A549 (cell line): ENCODE measurements at regions not wholly inside any gene's neighbourhood (a gene's known extent, or its start where the extent isn't known, plus 50 kb on each side); places are given as distances from the start of the nearest gene placed in this dataset.
A peak's percentile ranks its signal among the peaks of the same experiment; 100 is the strongest.

Source experiments
- ATAC-seq, 2 experiments: fragments of 200-7000 bp in 1 of 2; fragments of >200 bp in 1 of 2; cut with Nextera tagmentation in 1 of 2; cut with Tn5 transposase in 1 of 2; 3 replicates each; pipeline versions ENCODE4 v1.8.0 to v1.9.1; 2018 to 2020; ENCODE audit warnings: mild to moderate bottlenecking in 1 of 2, moderate library complexity in 1 of 2
- CTCF ChIA-PET: fragments of 300-600 bp; sonication (Branson Sonifier 250); formaldehyde crosslinking; extraction: SDS; loops from one replicate; lab custom pipeline; 2021; ENCODE audit warnings: antibody characterized with exemption, inconsistent platforms; lab: Yijun Ruan, JAX
- POLR2A ChIA-PET: fragments of 350-600 bp; formaldehyde crosslinking; extraction: SDS; loops from one replicate; lab custom pipeline; 2021; ENCODE audit warnings: antibody characterized with exemption, inconsistent platforms; lab: Yijun Ruan, JAX
- DNase-seq, 2 experiments: peaks; one replicate each; pipeline versions ENCODE4 v3.0.0 to v3.0.0-alpha.2; 2011 to 2016; ENCODE audit warnings: low read depth in 1 of 2, low spot score in 1 of 2
- FAIRE-seq: peaks from 2 replicates; lab custom pipeline; 2011; peaks lifted over from hg19 to GRCh38; lab: Jason Lieb, UNC
- H3K27ac ChIP-seq, 2 experiments: fragments of >200 bp; sonication (Bioruptor Twin); formaldehyde crosslinking; 3 replicates each; pipeline ENCODE4 v1.5.1; 2016 to 2017
- H3K4me1 ChIP-seq: fragments of >200 bp; sonication (Bioruptor Twin); formaldehyde crosslinking; 3 replicates; pipeline ENCODE4 v1.6.1; 2016
- H3K4me2 ChIP-seq: fragments of >200 bp; sonication (Bioruptor Twin); formaldehyde crosslinking; 3 replicates; pipeline ENCODE4 v1.6.1; 2016
- H3K4me3 ChIP-seq: fragments of >200 bp; sonication (Bioruptor Twin); formaldehyde crosslinking; 3 replicates; pipeline ENCODE4 v1.5.1; 2016
- H3K9me3 ChIP-seq: fragments of >200 bp; sonication (Bioruptor Twin); formaldehyde crosslinking; 3 replicates; pipeline ENCODE4 v1.6.1; 2016
- BHLHE40 ChIP-seq: IDR thresholded peaks from 2 replicates; pipeline ENCODE4 v1.6.1; 2012; ENCODE audit warnings: low read depth, low read length, inconsistent platforms
- CBX2 ChIP-seq: fragments of 200-600 bp; sonication (generic); IDR thresholded peaks from 2 replicates; pipeline ENCODE4 v1.6.1; 2016; ENCODE audit warnings: low read depth, mild to moderate bottlenecking, borderline replicate concordance
- CBX8 ChIP-seq: fragments of 200-600 bp; sonication (generic); IDR thresholded peaks from 2 replicates; pipeline ENCODE4 v1.6.1; 2016
- ESRRA ChIP-seq: fragments of 150-350 bp; IDR thresholded peaks from 2 replicates; pipeline ENCODE4 v1.6.1; 2014; ENCODE audit warnings: mild to moderate bottlenecking, low read length, borderline replicate concordance
- FOSB ChIP-seq: fragments of 250-450 bp; sonication (Bioruptor Pico); IDR thresholded peaks from 2 replicates; pipeline ENCODE4 v1.5.0; 2020; ENCODE audit warnings: mild to moderate bottlenecking, moderate library complexity
- FOSL2 ChIP-seq, 2 experiments: fragments of 450-650 bp in 1 of 2; fragments of >200 bp in 1 of 2; sonication (Bioruptor Twin) in 1 of 2; formaldehyde crosslinking; IDR thresholded peaks; 2 replicates each; pipeline versions ENCODE4 v1.5.0 to v1.6.1; 2016 to 2020; ENCODE audit warnings: mild to moderate bottlenecking in 1 of 2, moderate library complexity in 1 of 2
- HOXB13 ChIP-seq: fragments of 250-450 bp; sonication (Bioruptor Pico); IDR thresholded peaks from 2 replicates; pipeline ENCODE4 v1.5.0; 2020; ENCODE audit warnings: low read depth, mild to moderate bottlenecking, moderate library complexity
- JUN ChIP-seq, 2 experiments: fragments of >200 bp; sonication (Bioruptor Twin); formaldehyde crosslinking; IDR thresholded peaks; 2 replicates in 1 of 2; 3 replicates in 1 of 2; pipeline ENCODE4 v1.6.1; 2016 to 2017
- MAZ ChIP-seq: fragments of 150-350 bp; IDR thresholded peaks from 2 replicates; pipeline ENCODE4 v1.6.1; 2014; ENCODE audit warnings: antibody characterized with exemption, low read depth, low read length, borderline replicate concordance
- MYC ChIP-seq: IDR thresholded peaks from 2 replicates; pipeline ENCODE4 v1.6.1; 2012; ENCODE audit warnings: mild to moderate bottlenecking, inconsistent platforms, low read length, improper control_type of control experiment, borderline replicate concordance
- PHF8 ChIP-seq: fragments of 200-600 bp; sonication (generic); IDR thresholded peaks from 2 replicates; pipeline ENCODE4 v1.6.1; 2016; ENCODE audit warnings: low read depth, mild to moderate bottlenecking, antibody characterized with exemption, moderate library complexity, borderline replicate concordance
- POLR2AphosphoS2 ChIP-seq: conservative IDR thresholded peaks from 2 replicates; pipeline ENCODE4 v1.6.1; 2012; ENCODE audit warnings: low read length, improper control_type of control experiment, inconsistent platforms
- RAD21 ChIP-seq, 2 experiments: fragments of >200 bp in 1 of 2; sonication (Bioruptor Twin) in 1 of 2; formaldehyde crosslinking in 1 of 2; IDR thresholded peaks in 1 of 2; conservative IDR thresholded peaks in 1 of 2; 2 replicates in 1 of 2; 3 replicates in 1 of 2; pipeline ENCODE4 v1.6.1; 2012 to 2018; ENCODE audit warnings: inconsistent platforms in 1 of 2
- RARB ChIP-seq: fragments of 250-450 bp; sonication (Bioruptor Pico); IDR thresholded peaks from 2 replicates; pipeline ENCODE4 v1.8.0; 2021; ENCODE audit warnings: mild to moderate bottlenecking, moderate library complexity
- ZFP36 ChIP-seq: fragments of 450-650 bp; IDR thresholded peaks from 2 replicates; pipeline ENCODE4 v1.6.1; 2014; ENCODE audit warnings: borderline replicate concordance; ENCODE audit not compliant: partially characterized antibody
- ZNF302 ChIP-seq: fragments of 250-450 bp; sonication (Bioruptor Pico); IDR thresholded peaks from 2 replicates; pipeline ENCODE4 v1.9.0; 2021; ENCODE audit warnings: inconsistent platforms, mild to moderate bottlenecking, moderate library complexity
- WGBS: methylation state at CpG from one replicate; pipeline ENCODE4 v1.1.6; 2017; ENCODE audit errors: missing lambda C conversion rate; 5-methylcytosine and 5-hydroxymethylcytosine counted together
- TF ChIP-seq, protein P1 (sequence below): fragments of >200 bp; sonication (Bioruptor Twin); formaldehyde crosslinking; IDR thresholded peaks from 3 replicates; pipeline ENCODE4 v1.5.1; 2016
- TF ChIP-seq, protein P2 (sequence below): IDR thresholded peaks from 2 replicates; pipeline ENCODE4 v1.6.1; 2012
- TF ChIP-seq, protein P3 (sequence below): fragments of 450-650 bp; IDR thresholded peaks from 2 replicates; pipeline ENCODE4 v1.6.1; 2014; ENCODE audit warnings: antibody characterized with exemption
- TF ChIP-seq, protein P4 (sequence below): fragments of 250-450 bp; sonication (Bioruptor Pico); IDR thresholded peaks from 2 replicates; pipeline ENCODE4 v1.5.0; 2021; ENCODE audit warnings: mild to moderate bottlenecking, moderate library complexity, borderline replicate concordance
- TF ChIP-seq, protein P5 (sequence below): IDR thresholded peaks from 2 replicates; pipeline ENCODE4 v1.6.1; 2012
- TF ChIP-seq, protein P6 (sequence below): fragments of 150-350 bp; IDR thresholded peaks from 2 replicates; pipeline ENCODE4 v1.6.1; 2014; ENCODE audit warnings: low read depth, mild to moderate bottlenecking, low read length
- TF ChIP-seq, protein P7 (sequence below): fragments of >200 bp; sonication (Bioruptor Twin); formaldehyde crosslinking; IDR thresholded peaks from 3 replicates; pipeline ENCODE4 v1.6.1; 2016

DNA sequence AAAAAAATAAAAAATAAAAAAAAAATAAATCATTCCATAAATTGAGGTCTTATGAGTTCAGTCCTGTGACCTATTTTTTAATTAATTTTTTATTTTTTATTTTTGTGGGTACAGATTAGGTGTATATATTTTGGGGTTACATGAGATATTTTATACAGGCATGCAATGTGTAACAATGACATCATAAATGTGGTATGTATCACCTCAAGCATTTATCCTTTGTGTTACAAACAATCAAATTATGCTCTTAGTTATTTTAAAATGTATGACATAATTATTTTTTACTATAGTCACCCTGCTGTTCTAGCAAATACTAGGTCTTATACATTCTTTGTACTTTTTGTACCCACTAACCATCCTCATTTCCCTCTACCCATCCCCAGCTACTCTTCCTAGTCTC is 537.9 kb downstream of the HINT1 start:
- FAIRE-seq = no peak

DNA sequence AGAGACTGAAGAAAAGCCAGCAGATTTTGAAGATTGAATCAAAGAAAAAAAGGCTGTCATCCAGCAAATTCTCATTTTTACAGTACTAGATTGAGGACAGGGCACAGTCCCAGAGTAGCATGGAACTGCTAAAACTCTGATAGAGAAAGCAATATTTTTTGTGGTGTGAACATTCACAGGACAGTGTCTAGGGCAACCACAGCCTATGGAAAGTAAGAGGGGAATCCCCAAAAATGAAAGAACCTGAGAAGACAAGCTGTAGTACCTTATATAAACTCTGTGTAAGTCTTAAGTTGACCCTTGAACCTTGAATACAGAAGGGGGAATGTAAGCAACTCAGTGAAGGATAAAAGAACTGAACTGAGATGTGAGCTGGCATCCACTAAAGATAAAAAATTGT is 540.3 kb downstream of the HINT1 start:
- DNase-seq = no peak
- ATAC-seq = 0 out of 6 replicates have a peak, but pooled peaks of 1 of the 2 experiments have one; percentile 19
- FAIRE-seq = no peak
- no peak overlapping the region for H3K4me2 ChIP-seq
- TF ChIP-seq, protein P1, sequence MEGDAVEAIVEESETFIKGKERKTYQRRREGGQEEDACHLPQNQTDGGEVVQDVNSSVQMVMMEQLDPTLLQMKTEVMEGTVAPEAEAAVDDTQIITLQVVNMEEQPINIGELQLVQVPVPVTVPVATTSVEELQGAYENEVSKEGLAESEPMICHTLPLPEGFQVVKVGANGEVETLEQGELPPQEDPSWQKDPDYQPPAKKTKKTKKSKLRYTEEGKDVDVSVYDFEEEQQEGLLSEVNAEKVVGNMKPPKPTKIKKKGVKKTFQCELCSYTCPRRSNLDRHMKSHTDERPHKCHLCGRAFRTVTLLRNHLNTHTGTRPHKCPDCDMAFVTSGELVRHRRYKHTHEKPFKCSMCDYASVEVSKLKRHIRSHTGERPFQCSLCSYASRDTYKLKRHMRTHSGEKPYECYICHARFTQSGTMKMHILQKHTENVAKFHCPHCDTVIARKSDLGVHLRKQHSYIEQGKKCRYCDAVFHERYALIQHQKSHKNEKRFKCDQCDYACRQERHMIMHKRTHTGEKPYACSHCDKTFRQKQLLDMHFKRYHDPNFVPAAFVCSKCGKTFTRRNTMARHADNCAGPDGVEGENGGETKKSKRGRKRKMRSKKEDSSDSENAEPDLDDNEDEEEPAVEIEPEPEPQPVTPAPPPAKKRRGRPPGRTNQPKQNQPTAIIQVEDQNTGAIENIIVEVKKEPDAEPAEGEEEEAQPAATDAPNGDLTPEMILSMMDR = no peak
- no peak for TF ChIP-seq CBX8
- no peak for TF ChIP-seq HOXB13 (CRISPR knock-in tag)
- no peak for TF ChIP-seq RARB (CRISPR knock-in tag)
- TF ChIP-seq, protein P2, sequence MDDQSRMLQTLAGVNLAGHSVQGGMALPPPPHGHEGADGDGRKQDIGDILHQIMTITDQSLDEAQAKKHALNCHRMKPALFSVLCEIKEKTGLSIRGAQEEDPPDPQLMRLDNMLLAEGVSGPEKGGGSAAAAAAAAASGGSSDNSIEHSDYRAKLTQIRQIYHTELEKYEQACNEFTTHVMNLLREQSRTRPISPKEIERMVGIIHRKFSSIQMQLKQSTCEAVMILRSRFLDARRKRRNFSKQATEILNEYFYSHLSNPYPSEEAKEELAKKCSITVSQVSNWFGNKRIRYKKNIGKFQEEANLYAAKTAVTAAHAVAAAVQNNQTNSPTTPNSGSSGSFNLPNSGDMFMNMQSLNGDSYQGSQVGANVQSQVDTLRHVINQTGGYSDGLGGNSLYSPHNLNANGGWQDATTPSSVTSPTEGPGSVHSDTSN = no peak
- TF ChIP-seq JUN (IDR thresholded peaks at IDR 0.05) = no peak
- no peak for TF ChIP-seq ZNF302 (CRISPR knock-in tag)
- TF ChIP-seq POLR2AphosphoS2 = no peak
- no peak for TF ChIP-seq ZFP36
- TF ChIP-seq, all 56 proteins: peak for 0
- Histone ChIP-seq H3K27ac (no peak overlapping the region), H3K9me3 (no peaks in the 10 kb centered on the region), H3K4me1 (no peaks in the 10 kb centered on the region), H3K4me3 (no peak overlapping the region)
- ChIA-PET CTCF (no interaction called here), POLR2A (no interaction called here)

More for the DNA sequence above, 537.9 kb downstream of the HINT1 start:
- TF ChIP-seq ESRRA = no peak
- TF ChIP-seq, all 56 proteins: peak for 0
- DNase-seq (no peak), ATAC-seq (no peak)
- ChIA-PET CTCF (no interaction called here), POLR2A (no interaction called here)
- Histone ChIP-seq H3K4me3 (no peak overlapping the region), H3K4me1 (no peaks in the 10 kb centered on the region), H3K27ac (no peak overlapping the region), H3K9me3 (no peaks in the 10 kb centered on the region), H3K4me2 (no peak overlapping the region)

DNA sequence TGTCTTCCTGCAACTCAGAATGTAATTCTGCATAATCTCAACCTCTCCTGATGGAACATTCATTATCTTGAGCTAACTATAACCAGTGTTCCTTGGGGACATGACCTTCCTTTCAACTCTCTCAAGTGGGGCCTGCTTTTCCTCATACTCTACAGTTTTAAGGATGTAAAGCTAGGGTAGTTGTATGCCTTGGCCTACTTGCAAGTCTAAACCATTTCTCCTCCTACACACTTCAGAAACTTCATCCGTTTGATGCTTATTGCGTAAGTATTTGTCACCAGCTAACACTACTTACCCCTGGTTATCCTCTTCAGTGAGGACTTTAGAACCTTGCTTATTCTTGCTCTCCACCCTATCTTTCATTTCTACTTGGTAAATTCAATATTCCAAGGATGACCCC is 548.9 kb downstream of the HINT1 start:
- no peaks in the 10 kb centered on the region for H3K4me1 ChIP-seq
- ATAC-seq (no peak), FAIRE-seq (no peak), DNase-seq (no peak)
- 86% methylated on average over 2 of the region's 2 CpGs for WGBS
- no peak for TF ChIP-seq BHLHE40
- TF ChIP-seq, protein P3, sequence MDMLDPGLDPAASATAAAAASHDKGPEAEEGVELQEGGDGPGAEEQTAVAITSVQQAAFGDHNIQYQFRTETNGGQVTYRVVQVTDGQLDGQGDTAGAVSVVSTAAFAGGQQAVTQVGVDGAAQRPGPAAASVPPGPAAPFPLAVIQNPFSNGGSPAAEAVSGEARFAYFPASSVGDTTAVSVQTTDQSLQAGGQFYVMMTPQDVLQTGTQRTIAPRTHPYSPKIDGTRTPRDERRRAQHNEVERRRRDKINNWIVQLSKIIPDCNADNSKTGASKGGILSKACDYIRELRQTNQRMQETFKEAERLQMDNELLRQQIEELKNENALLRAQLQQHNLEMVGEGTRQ = no peak
- no peak for TF ChIP-seq MAZ
- TF ChIP-seq, protein P4, sequence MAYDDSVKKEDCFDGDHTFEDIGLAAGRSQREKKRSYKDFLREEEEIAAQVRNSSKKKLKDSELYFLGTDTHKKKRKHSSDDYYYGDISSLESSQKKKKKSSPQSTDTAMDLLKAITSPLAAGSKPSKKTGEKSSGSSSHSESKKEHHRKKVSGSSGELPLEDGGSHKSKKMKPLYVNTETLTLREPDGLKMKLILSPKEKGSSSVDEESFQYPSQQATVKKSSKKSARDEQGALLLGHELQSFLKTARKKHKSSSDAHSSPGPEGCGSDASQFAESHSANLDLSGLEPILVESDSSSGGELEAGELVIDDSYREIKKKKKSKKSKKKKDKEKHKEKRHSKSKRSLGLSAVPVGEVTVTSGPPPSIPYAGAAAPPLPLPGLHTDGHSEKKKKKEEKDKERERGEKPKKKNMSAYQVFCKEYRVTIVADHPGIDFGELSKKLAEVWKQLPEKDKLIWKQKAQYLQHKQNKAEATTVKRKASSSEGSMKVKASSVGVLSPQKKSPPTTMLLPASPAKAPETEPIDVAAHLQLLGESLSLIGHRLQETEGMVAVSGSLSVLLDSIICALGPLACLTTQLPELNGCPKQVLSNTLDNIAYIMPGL (CRISPR knock-in tag) = no peak
- no peak for TF ChIP-seq PHF8
- TF ChIP-seq ZNF302 (CRISPR knock-in tag) = no peak
- TF ChIP-seq, protein P5, sequence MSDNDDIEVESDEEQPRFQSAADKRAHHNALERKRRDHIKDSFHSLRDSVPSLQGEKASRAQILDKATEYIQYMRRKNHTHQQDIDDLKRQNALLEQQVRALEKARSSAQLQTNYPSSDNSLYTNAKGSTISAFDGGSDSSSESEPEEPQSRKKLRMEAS = no peak
- TF ChIP-seq CBX2 = no peak
- TF ChIP-seq, protein P6, sequence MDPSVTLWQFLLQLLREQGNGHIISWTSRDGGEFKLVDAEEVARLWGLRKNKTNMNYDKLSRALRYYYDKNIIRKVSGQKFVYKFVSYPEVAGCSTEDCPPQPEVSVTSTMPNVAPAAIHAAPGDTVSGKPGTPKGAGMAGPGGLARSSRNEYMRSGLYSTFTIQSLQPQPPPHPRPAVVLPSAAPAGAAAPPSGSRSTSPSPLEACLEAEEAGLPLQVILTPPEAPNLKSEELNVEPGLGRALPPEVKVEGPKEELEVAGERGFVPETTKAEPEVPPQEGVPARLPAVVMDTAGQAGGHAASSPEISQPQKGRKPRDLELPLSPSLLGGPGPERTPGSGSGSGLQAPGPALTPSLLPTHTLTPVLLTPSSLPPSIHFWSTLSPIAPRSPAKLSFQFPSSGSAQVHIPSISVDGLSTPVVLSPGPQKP = no peak
- TF ChIP-seq ZFP36 = no peak
- TF ChIP-seq RAD21 (conservative IDR thresholded peaks at IDR 0.05 in 1 of 2, IDR thresholded peaks at IDR 0.05 in 1 of 2) = no peak
- TF ChIP-seq MYC = no peak
- no peak for TF ChIP-seq FOSB (CRISPR knock-in tag)
- no peak for TF ChIP-seq ESRRA
- TF ChIP-seq FOSL2 (IDR thresholded peaks at IDR 0.05) = no peak
- TF ChIP-seq FOSL2 (CRISPR knock-in tag; IDR thresholded peaks at IDR 0.05) = no peak
- TF ChIP-seq, protein P7, sequence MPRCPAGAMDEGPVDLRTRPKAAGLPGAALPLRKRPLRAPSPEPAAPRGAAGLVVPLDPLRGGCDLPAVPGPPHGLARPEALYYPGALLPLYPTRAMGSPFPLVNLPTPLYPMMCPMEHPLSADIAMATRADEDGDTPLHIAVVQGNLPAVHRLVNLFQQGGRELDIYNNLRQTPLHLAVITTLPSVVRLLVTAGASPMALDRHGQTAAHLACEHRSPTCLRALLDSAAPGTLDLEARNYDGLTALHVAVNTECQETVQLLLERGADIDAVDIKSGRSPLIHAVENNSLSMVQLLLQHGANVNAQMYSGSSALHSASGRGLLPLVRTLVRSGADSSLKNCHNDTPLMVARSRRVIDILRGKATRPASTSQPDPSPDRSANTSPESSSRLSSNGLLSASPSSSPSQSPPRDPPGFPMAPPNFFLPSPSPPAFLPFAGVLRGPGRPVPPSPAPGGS = no peak
- no peaks in the 10 kb centered on the region for H3K9me3 ChIP-seq
- CTCF ChIA-PET = interaction anchor here (0.6 kb wide), 1 partner anchor 662 kb away, joined by 3 read pairs; no protein-coding TSS in a partner anchor
- no peak overlapping the region for H3K27ac ChIP-seq
- no peak overlapping the region for H3K4me3 ChIP-seq
- H3K4me2 ChIP-seq = no peak overlapping the region
- POLR2A ChIA-PET = no interaction called here
